ENCODE measurements at regions not wholly inside any gene's neighbourhood (a gene's known extent, or its start where the extent isn't known, plus 50 kb on each side); places are given as distances from the start of the nearest gene placed in this dataset.
"Not testable (repeated sequence)": the region's sequence is repeated elsewhere in the genome, so short reads cannot be mapped to it uniquely, and the experiment has no call there.

GRCh38 chr9:85466834-85467233 lies 274.9 kb downstream of the AGTPBP1 start:
- H3K27ac ChIP-seq, result no peak overlapping the region
- TF ChIP-seq CTCF (IDR thresholded peaks at IDR 0.05), result no peak

GRCh38 chr9:85458114-85458864 lies 283.5 kb downstream of the AGTPBP1 start:
- not testable (repeated sequence) for H3K27ac ChIP-seq; H3K4me3 ChIP-seq; DNase-seq (ENCODE audit: low spot score)

More at GRCh38 chr9:85466834-85467233, 274.9 kb downstream of the AGTPBP1 start:
- H3K4me3 ChIP-seq, result no peak overlapping the region
- DNase-seq (ENCODE audit: low spot score), result no peak

- TF ChIP-seq CTCF (IDR thresholded peaks at IDR 0.05), result no peak
- Histone ChIP-seq H3K27ac (no peak overlapping the region), H3K4me3 (no peak overlapping the region)
- DNase-seq (ENCODE audit: low spot score), result no peak
Measured at GRCh38 chr9:85453850-85454249, 287.9 kb downstream of the AGTPBP1 start.

- no peak for DNase-seq (ENCODE audit: low spot score)
- H3K27ac ChIP-seq, result no peak overlapping the region
- TF ChIP-seq CTCF (IDR thresholded peaks at IDR 0.05), result no peak
- no peak overlapping the region for H3K4me3 ChIP-seq
Measured at GRCh38 chr9:85452841-85453240, 288.9 kb downstream of the AGTPBP1 start.

GRCh38 chr9:85451680-85452079 lies 290.1 kb downstream of the AGTPBP1 start:
- H3K4me3 ChIP-seq, result no peak overlapping the region
- H3K27ac ChIP-seq, result no peak overlapping the region
- no peak for DNase-seq (ENCODE audit: low spot score)
- no peak for TF ChIP-seq CTCF (IDR thresholded peaks at IDR 0.05)

GRCh38 chr9:85445887-85446286 lies 295.9 kb downstream of the AGTPBP1 start:
- no peak for DNase-seq (ENCODE audit: low spot score)
- H3K4me3 ChIP-seq, result no peak overlapping the region
- no peak for TF ChIP-seq CTCF (IDR thresholded peaks at IDR 0.05)
- H3K27ac ChIP-seq, result no peak overlapping the region

GRCh38 chr9:85444243-85444642 lies 297.5 kb downstream of the AGTPBP1 start:
- H3K27ac ChIP-seq, result no peak overlapping the region
- DNase-seq (ENCODE audit: low spot score), result no peak
- TF ChIP-seq CTCF (IDR thresholded peaks at IDR 0.05), result no peak

More at GRCh38 chr9:85444243-85444642, 297.5 kb downstream of the AGTPBP1 start:
- no peak overlapping the region for H3K4me3 ChIP-seq
